ENCODE measurements at regions not wholly inside any gene's neighbourhood (a gene's known extent, or its start where the extent isn't known, plus 50 kb on each side); places are given as distances from the start of the nearest gene placed in this dataset.
"Not testable (repeated sequence)": the region's sequence is repeated elsewhere in the genome, so short reads cannot be mapped to it uniquely, and the experiment has no call there.

GRCh38 chr2:131828164-131828561 lies 300.5 kb downstream of the CCDC74A start:
- Mint-ChIP-seq H3K27me3 (ENCODE audit: insufficient read depth, unreplicated experiment) (no peaks in the 10 kb centered on the region), H3K27ac (ENCODE audit: low read depth, unreplicated experiment) (no peak overlapping the region), H3K9me3 (ENCODE audit: unreplicated experiment) (peaks cover 9% of the 10 kb centered on the region), H3K4me3 (ENCODE audit: unreplicated experiment) (no peak overlapping the region), H3K4me1 (ENCODE audit: insufficient read depth, unreplicated experiment) (no peaks in the 10 kb centered on the region), H3K36me3 (ENCODE audit: insufficient read depth, unreplicated experiment) (no peaks in the 10 kb centered on the region)
- no peak for DNase-seq (ENCODE audit: unreplicated experiment)
- intact Hi-C loops (cut with micrococcal nuclease): no loop called here
- no peak for TF ChIP-seq CTCF (IDR thresholded peaks at IDR 0.05; ENCODE audit: unreplicated experiment)
- CTCF ChIA-PET: no interaction called here
- no TSS peak for BruUV-seq (replicated peaks)
- POLR2A ChIA-PET: no interaction called here

DNA sequence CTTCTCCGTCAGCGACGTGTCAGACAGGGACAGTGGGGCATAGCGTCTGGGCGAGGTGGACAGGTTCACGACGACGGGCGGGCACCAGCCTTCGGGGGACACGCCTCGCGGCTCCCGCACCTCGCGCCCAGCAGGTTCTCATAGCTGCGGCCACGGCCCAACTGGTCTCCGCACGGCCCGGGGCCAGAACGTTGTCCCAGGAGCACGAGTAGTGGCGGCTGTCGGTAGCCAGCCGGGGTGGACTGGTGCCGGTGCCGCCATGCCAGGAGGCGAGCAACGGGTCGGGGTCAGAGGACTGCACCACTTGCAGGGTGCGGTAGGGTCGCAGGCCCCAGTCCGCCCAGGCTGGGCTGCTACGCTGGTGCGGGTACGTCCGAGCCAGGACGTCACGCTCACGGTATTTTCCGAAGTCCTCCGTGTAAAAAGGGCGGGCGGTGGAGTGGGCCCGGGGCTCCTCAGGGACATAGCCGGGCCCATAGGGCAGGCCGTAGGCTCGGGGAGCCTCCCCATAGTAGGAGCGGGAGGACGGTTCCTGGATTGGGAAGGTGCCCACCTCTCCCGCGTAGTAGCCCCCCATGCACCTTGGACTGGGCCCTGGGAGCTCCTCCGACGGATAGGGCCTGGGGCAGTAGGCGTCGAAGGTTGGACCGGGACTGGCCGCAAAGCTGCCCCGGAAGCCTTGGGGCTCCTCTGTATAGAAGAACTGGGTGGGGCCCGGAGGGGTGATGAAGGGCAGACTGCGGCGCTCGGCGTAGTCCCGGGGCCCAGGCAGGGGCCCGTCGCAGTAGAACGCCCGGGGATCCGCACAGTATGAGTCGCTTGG lies 301.2 kb downstream of the CCDC74A start:
- BruUV-seq (replicated peaks); H3K27me3 Mint-ChIP-seq (ENCODE audit: insufficient read depth, unreplicated experiment): not testable (repeated sequence)

DNA sequence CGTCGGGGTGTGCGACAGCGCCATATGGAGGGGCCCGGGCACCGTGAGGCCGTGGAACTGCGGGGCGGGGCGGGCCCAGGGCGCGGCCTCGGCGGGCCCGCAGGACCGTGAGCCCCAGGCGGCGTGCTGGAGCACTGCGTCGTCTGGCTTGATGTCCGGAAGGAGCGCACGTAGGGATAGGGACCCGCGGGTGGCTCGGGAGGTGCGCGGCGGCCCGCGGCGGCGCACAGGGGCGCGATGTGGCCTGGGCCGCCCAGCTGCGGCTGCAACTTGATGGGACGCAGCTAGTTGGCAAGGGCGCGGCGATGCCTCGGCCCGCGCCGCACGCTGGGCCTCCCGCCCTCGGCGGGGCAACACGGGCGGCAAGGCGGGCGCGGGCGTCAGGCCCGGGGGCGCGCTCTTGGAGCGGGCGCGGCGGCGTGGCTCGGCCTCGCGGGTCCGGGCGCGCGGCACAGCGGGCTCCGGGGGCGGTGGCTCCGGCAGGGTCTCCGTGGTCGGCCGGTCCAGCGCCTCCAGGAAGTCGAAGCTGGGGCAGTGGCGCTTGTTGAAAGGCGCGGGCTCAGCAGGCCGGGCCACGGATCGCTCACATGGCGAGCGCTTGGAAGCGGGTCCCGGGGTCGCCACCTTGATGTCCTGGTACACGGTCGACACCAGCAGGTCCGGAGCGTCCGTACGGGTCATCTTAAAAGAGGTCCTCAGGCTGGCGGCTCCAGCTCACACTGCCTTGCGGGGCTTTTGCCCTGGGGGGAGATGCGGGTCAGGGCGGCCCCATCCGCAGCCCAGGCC lies 302.0 kb downstream of the CCDC74A start:
- H3K36me3 Mint-ChIP-seq (ENCODE audit: insufficient read depth, unreplicated experiment); H3K27me3 Mint-ChIP-seq (ENCODE audit: insufficient read depth, unreplicated experiment); H3K27ac Mint-ChIP-seq (ENCODE audit: low read depth, unreplicated experiment); POLR2A ChIA-PET; DNase-seq (ENCODE audit: unreplicated experiment); H3K4me3 Mint-ChIP-seq (ENCODE audit: unreplicated experiment); H3K4me1 Mint-ChIP-seq (ENCODE audit: insufficient read depth, unreplicated experiment); BruUV-seq (replicated peaks); intact Hi-C loops (cut with micrococcal nuclease); H3K9me3 Mint-ChIP-seq (ENCODE audit: unreplicated experiment): not testable (repeated sequence)
- CTCF ChIA-PET: interaction anchor here (0.5 kb wide), 1 partner anchor 18 kb away, joined by 3 read pairs; no protein-coding TSS in a partner anchor

More for the DNA sequence above, 301.2 kb downstream of the CCDC74A start:
- CTCF ChIA-PET; H3K4me3 Mint-ChIP-seq (ENCODE audit: unreplicated experiment); H3K4me1 Mint-ChIP-seq (ENCODE audit: insufficient read depth, unreplicated experiment); H3K36me3 Mint-ChIP-seq (ENCODE audit: insufficient read depth, unreplicated experiment); H3K27ac Mint-ChIP-seq (ENCODE audit: low read depth, unreplicated experiment); H3K9me3 Mint-ChIP-seq (ENCODE audit: unreplicated experiment); POLR2A ChIA-PET; DNase-seq (ENCODE audit: unreplicated experiment); intact Hi-C loops (cut with micrococcal nuclease): not testable (repeated sequence)

DNA sequence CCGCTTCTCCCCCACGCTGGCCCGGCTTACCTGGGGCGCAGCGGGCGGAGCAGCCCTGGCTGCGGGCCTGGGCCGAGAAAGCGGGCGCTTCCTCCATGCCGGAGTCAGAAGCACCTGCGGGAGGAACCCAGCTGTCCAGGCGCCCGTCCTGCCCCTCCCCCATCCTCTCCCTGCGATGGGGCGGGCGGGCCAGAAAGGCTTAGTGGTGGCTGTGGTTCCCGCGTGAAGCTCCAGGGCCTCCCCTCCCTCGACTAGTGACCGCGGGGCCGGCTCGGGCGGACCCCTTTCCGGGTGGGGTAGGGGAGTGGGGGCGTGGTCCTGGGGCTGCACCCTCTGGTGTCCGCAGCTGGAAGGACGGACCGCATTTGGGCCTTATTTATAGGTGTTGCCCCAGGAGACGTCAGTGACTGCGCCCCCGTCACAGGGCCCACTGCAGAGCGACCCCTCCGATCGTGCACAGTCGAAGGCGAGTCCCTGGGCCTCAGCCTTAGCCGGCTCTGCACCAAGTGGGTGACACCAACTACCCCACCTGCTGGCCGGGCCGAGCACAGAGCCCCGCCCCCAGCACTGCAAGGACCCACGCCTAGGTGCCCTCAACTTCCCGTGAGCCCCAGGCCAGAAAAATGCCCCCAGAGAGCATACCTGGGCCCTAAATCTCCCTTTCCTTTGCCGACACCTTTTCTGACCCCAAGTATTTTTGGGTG lies 302.7 kb downstream of the CCDC74A start:
- H3K4me1 Mint-ChIP-seq (ENCODE audit: insufficient read depth, unreplicated experiment); H3K27me3 Mint-ChIP-seq (ENCODE audit: insufficient read depth, unreplicated experiment); POLR2A ChIA-PET; H3K27ac Mint-ChIP-seq (ENCODE audit: low read depth, unreplicated experiment); intact Hi-C loops (cut with micrococcal nuclease); DNase-seq (ENCODE audit: unreplicated experiment); BruUV-seq (replicated peaks); H3K4me3 Mint-ChIP-seq (ENCODE audit: unreplicated experiment); H3K36me3 Mint-ChIP-seq (ENCODE audit: insufficient read depth, unreplicated experiment); H3K9me3 Mint-ChIP-seq (ENCODE audit: unreplicated experiment): not testable (repeated sequence)
- CTCF ChIA-PET: interaction anchor here (0.5 kb wide), 1 partner anchor 17 kb away, joined by 3 read pairs; no protein-coding TSS in a partner anchor

GRCh38 chr2:131830946-131831310 lies 303.2 kb downstream of the CCDC74A start:
- intact Hi-C loops (cut with micrococcal nuclease); H3K27me3 Mint-ChIP-seq (ENCODE audit: insufficient read depth, unreplicated experiment); H3K36me3 Mint-ChIP-seq (ENCODE audit: insufficient read depth, unreplicated experiment); H3K4me3 Mint-ChIP-seq (ENCODE audit: unreplicated experiment); H3K4me1 Mint-ChIP-seq (ENCODE audit: insufficient read depth, unreplicated experiment); DNase-seq (ENCODE audit: unreplicated experiment); H3K9me3 Mint-ChIP-seq (ENCODE audit: unreplicated experiment); POLR2A ChIA-PET; H3K27ac Mint-ChIP-seq (ENCODE audit: low read depth, unreplicated experiment); CTCF ChIA-PET; BruUV-seq (replicated peaks): not testable (repeated sequence)

GRCh38 chr2:131831450-131832208 lies 303.9 kb downstream of the CCDC74A start:
- intact Hi-C loops (cut with micrococcal nuclease); H3K4me3 Mint-ChIP-seq (ENCODE audit: unreplicated experiment); POLR2A ChIA-PET; H3K27me3 Mint-ChIP-seq (ENCODE audit: insufficient read depth, unreplicated experiment); H3K4me1 Mint-ChIP-seq (ENCODE audit: insufficient read depth, unreplicated experiment); BruUV-seq (replicated peaks); H3K27ac Mint-ChIP-seq (ENCODE audit: low read depth, unreplicated experiment); DNase-seq (ENCODE audit: unreplicated experiment); H3K36me3 Mint-ChIP-seq (ENCODE audit: insufficient read depth, unreplicated experiment); CTCF ChIA-PET: not testable (repeated sequence)
- H3K9me3 Mint-ChIP-seq (ENCODE audit: unreplicated experiment): peaks cover 12% of the 10 kb centered on the region

- POLR2A ChIA-PET; intact Hi-C loops (cut with micrococcal nuclease); CTCF ChIA-PET; H3K36me3 Mint-ChIP-seq (ENCODE audit: insufficient read depth, unreplicated experiment); H3K27me3 Mint-ChIP-seq (ENCODE audit: insufficient read depth, unreplicated experiment); H3K27ac Mint-ChIP-seq (ENCODE audit: low read depth, unreplicated experiment); H3K4me1 Mint-ChIP-seq (ENCODE audit: insufficient read depth, unreplicated experiment); DNase-seq (ENCODE audit: unreplicated experiment); BruUV-seq (replicated peaks); H3K4me3 Mint-ChIP-seq (ENCODE audit: unreplicated experiment): not testable (repeated sequence)
- H3K9me3 Mint-ChIP-seq (ENCODE audit: unreplicated experiment): peaks cover 11% of the 10 kb centered on the region
Observed at GRCh38 chr2:131832209-131832780, 304.6 kb downstream of the CCDC74A start.

Measured in MCF 10A (cell line).